ENCODE measurements at regions not wholly inside any gene's neighbourhood (a gene's known extent, or its start where the extent isn't known, plus 50 kb on each side); places are given as distances from the start of the nearest gene placed in this dataset.
A peak's percentile ranks its signal among the peaks of the same experiment; 100 is the strongest.

- H3K4me1 ChIP-seq (ENCODE audit: insufficient read depth, poor library complexity, severe bottlenecking), result peaks cover 8% of the 10 kb centered on the region
- TF ChIP-seq CTCF (IDR thresholded peaks at IDR 0.05; ENCODE audit: poor library complexity, severe bottlenecking), result no peak
- no peaks in the 10 kb centered on the region for H3K36me3 ChIP-seq (ENCODE audit: low read depth)
- DNase-seq (ENCODE audit: low spot score) (no peak), ATAC-seq (ENCODE audit: low read depth) (0 out of 3 replicates have a peak, but pooled peaks have one; percentile 14)
- H3K9me3 ChIP-seq (ENCODE audit: severe bottlenecking), result no peaks in the 10 kb centered on the region
- no peaks in the 10 kb centered on the region for H3K27me3 ChIP-seq (ENCODE audit: insufficient read depth, poor library complexity, severe bottlenecking)
- no peak overlapping the region for H3K4me3 ChIP-seq (ENCODE audit: severe bottlenecking)
- peak overlapping the region; percentile 14 for H3K27ac ChIP-seq (ENCODE audit: poor library complexity, severe bottlenecking)
These were observed 669.8 kb upstream of the ANKRD30A start for GRCh38 chr10:36455526-36456133.

- H3K9me3 ChIP-seq (ENCODE audit: severe bottlenecking), result no peaks in the 10 kb centered on the region
- no peaks in the 10 kb centered on the region for H3K36me3 ChIP-seq (ENCODE audit: low read depth)
- ATAC-seq (ENCODE audit: low read depth), result peak; percentile 46; the same call in 1 of the 3 replicates
- no peaks in the 10 kb centered on the region for H3K27me3 ChIP-seq (ENCODE audit: insufficient read depth, poor library complexity, severe bottlenecking)
- H3K4me3 ChIP-seq (ENCODE audit: severe bottlenecking), result no peak overlapping the region
- peaks cover 8% of the 10 kb centered on the region for H3K4me1 ChIP-seq (ENCODE audit: insufficient read depth, poor library complexity, severe bottlenecking)
- no peak overlapping the region for H3K27ac ChIP-seq (ENCODE audit: poor library complexity, severe bottlenecking)
- DNase-seq (ENCODE audit: low spot score), result no peak
- no peak for TF ChIP-seq CTCF (IDR thresholded peaks at IDR 0.05; ENCODE audit: poor library complexity, severe bottlenecking)
These were observed 672.5 kb upstream of the ANKRD30A start for GRCh38 chr10:36452851-36453250.

- DNase-seq (ENCODE audit: low spot score) (no peak), ATAC-seq (ENCODE audit: low read depth) (no peak)
- H3K36me3 ChIP-seq (ENCODE audit: low read depth), result no peaks in the 10 kb centered on the region
- no peak overlapping the region for H3K4me3 ChIP-seq (ENCODE audit: severe bottlenecking)
- no peak overlapping the region for H3K27ac ChIP-seq (ENCODE audit: poor library complexity, severe bottlenecking)
- no peak for TF ChIP-seq CTCF (IDR thresholded peaks at IDR 0.05; ENCODE audit: poor library complexity, severe bottlenecking)
- H3K9me3 ChIP-seq (ENCODE audit: severe bottlenecking), result no peaks in the 10 kb centered on the region
- peaks cover 10% of the 10 kb centered on the region for H3K4me1 ChIP-seq (ENCODE audit: insufficient read depth, poor library complexity, severe bottlenecking)
- H3K27me3 ChIP-seq (ENCODE audit: insufficient read depth, poor library complexity, severe bottlenecking), result no peaks in the 10 kb centered on the region
These were observed 673.9 kb upstream of the ANKRD30A start for GRCh38 chr10:36451391-36451970.

DNA sequence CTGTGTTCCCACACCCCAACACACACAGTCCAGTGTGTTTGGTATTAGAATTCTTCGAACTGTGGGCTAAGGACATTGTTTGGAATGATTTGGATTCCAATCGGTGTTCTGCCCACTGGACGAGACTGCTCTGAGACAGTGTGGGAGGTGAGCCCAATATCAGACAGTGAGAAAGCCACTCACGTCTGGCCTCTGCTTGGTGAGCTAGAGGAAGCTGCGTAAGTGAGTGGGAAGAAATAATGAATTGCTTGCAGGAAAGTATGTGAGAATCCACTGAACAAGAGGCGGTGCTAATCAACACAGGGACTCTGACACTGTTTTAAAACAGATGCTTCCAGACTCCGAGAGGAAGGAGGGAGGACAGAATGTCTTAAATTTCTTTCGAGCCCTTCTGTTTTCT, 675.0 kb upstream of the ANKRD30A start:
- no peaks in the 10 kb centered on the region for H3K36me3 ChIP-seq (ENCODE audit: low read depth)
- no peaks in the 10 kb centered on the region for H3K9me3 ChIP-seq (ENCODE audit: severe bottlenecking)
- ATAC-seq (ENCODE audit: low read depth) (no peak), DNase-seq (ENCODE audit: low spot score) (no peak)
- H3K27ac ChIP-seq (ENCODE audit: poor library complexity, severe bottlenecking), result no peak overlapping the region
- no peaks in the 10 kb centered on the region for H3K27me3 ChIP-seq (ENCODE audit: insufficient read depth, poor library complexity, severe bottlenecking)
- no peak for TF ChIP-seq CTCF (IDR thresholded peaks at IDR 0.05; ENCODE audit: poor library complexity, severe bottlenecking)
- H3K4me3 ChIP-seq (ENCODE audit: severe bottlenecking), result no peak overlapping the region
- H3K4me1 ChIP-seq (ENCODE audit: insufficient read depth, poor library complexity, severe bottlenecking), result peaks cover 9% of the 10 kb centered on the region
